CD14-positive monocyte (primary cell): ENCODE measurements at regions not wholly inside any gene's neighbourhood (a gene's known extent, or its start where the extent isn't known, plus 50 kb on each side); places are given as distances from the start of the nearest gene placed in this dataset.

Experiments used
- DNase-seq, 3 donors: peaks; one replicate each; pipeline ENCODE4 v3.0.0-alpha.2; 2011 to 2022
- H2AFZ ChIP-seq: 2 replicates; pipeline ENCODE4 v1.6.0; 2012; ENCODE audit warnings: mild to moderate bottlenecking, low read depth, low read length, inconsistent platforms; ENCODE audit not compliant: insufficient read depth, poor library complexity, severe bottlenecking
- H3K27ac ChIP-seq, 2 donors: 1 replicate in 1 of 2; 2 replicates in 1 of 2; pipeline ENCODE4 v1.5.1; 2012 to 2013; ENCODE audit warnings: low read length in 2 of 2, control low read depth in 1 of 2, inconsistent platforms in 1 of 2, low read depth in 1 of 2, mild to moderate bottlenecking in 1 of 2
- H3K27me3 ChIP-seq, 2 donors: one replicate each; pipeline versions ENCODE4 v1.6.0 to v1.6.1; 2011 to 2013; ENCODE audit warnings: low read length in 2 of 2; ENCODE audit not compliant: control insufficient read depth in 2 of 2, insufficient read depth in 2 of 2
- H3K36me3 ChIP-seq, 2 donors: replicated peaks in 1 of 2; 1 replicate in 1 of 2; 2 replicates in 1 of 2; pipeline versions ENCODE4 v1.5.1 to v1.6.1; 2012 to 2013; ENCODE audit warnings: low read length in 2 of 2, control low read depth in 1 of 2, inconsistent platforms in 1 of 2, mild to moderate bottlenecking in 1 of 2; ENCODE audit not compliant: insufficient read depth in 2 of 2, control insufficient read depth in 1 of 2
- H3K4me1 ChIP-seq, 2 donors: 1 replicate in 1 of 2; 2 replicates in 1 of 2; pipeline versions ENCODE4 v1.5.1 to v1.6.1; 2012 to 2013; ENCODE audit warnings: low read length in 2 of 2, control low read depth in 1 of 2, inconsistent platforms in 1 of 2, mild to moderate bottlenecking in 1 of 2, moderate library complexity in 1 of 2; ENCODE audit not compliant: insufficient read depth in 2 of 2, control insufficient read depth in 1 of 2
- H3K4me2 ChIP-seq: replicated peaks from 2 replicates; pipeline ENCODE3; 2012; ENCODE audit warnings: low read length, moderate library complexity, mild to moderate bottlenecking; ENCODE audit not compliant: poor library complexity, severe bottlenecking; ENCODE audit errors: extremely low read depth
- H3K4me3 ChIP-seq, 3 experiments: fragments of 200-600 bp in 1 of 3; sonication (generic) in 1 of 3; replicated peaks in 1 of 3; 1 replicate in 2 of 3; 2 replicates in 1 of 3; pipeline ENCODE4 v1.5.1; 2011 to 2013; ENCODE audit warnings: low read length in 3 of 3, mild to moderate bottlenecking in 3 of 3, control low read depth in 2 of 3, low read depth in 2 of 3, inconsistent platforms in 1 of 3, moderate library complexity in 1 of 3
- H3K79me2 ChIP-seq: 2 replicates; pipeline ENCODE4 v1.6.0; 2012; ENCODE audit warnings: mild to moderate bottlenecking, control low read depth, inconsistent platforms, low read length, moderate library complexity; ENCODE audit not compliant: insufficient read depth
- H3K9ac ChIP-seq: 2 replicates; pipeline ENCODE4 v1.6.0; 2017; ENCODE audit warnings: low read length, mild to moderate bottlenecking; ENCODE audit not compliant: insufficient read depth, poor library complexity, severe bottlenecking
- H3K9me3 ChIP-seq, 2 donors: replicated peaks in 1 of 2; 1 replicate in 1 of 2; 2 replicates in 1 of 2; pipeline versions ENCODE4 v1.5.1 to v1.6.1; 2012 to 2013; ENCODE audit warnings: low read length in 2 of 2, control low read depth in 1 of 2; ENCODE audit not compliant: control insufficient read depth in 1 of 2, insufficient read depth in 1 of 2
- H4K20me1 ChIP-seq: 2 replicates; pipeline ENCODE4 v1.6.0; 2012; ENCODE audit warnings: mild to moderate bottlenecking, low read length, control low read depth, moderate library complexity; ENCODE audit not compliant: insufficient read depth
- H3K27ac Mint-ChIP-seq, 7 donors: one replicate each; pipeline ENCODE4 v1.8.0; 2020; ENCODE audit warnings: mild to moderate bottlenecking in 7 of 7, mixed read lengths in 7 of 7, moderate library complexity in 6 of 7, inconsistent platforms in 2 of 7
- H3K27me3 Mint-ChIP-seq, 3 donors: one replicate each; pipeline ENCODE4 v1.8.0; 2021 to 2022; ENCODE audit warnings: low read depth in 3 of 3, mild to moderate bottlenecking in 3 of 3, mixed read lengths in 3 of 3, moderate library complexity in 3 of 3, inconsistent platforms in 1 of 3
- H3K36me3 Mint-ChIP-seq, 2 donors: one replicate each; pipeline ENCODE4 v1.8.0; 2020; ENCODE audit warnings: mixed read lengths in 2 of 2, inconsistent platforms in 1 of 2, mild to moderate bottlenecking in 1 of 2
- H3K4me1 Mint-ChIP-seq: one replicate; pipeline ENCODE4 v1.8.0; 2020; ENCODE audit warnings: mild to moderate bottlenecking, mixed read lengths
- H3K4me3 Mint-ChIP-seq, 2 donors: one replicate each; pipeline ENCODE4 v1.8.0; 2020; ENCODE audit warnings: mild to moderate bottlenecking in 2 of 2, mixed read lengths in 2 of 2, moderate library complexity in 1 of 2
- H3K9me3 Mint-ChIP-seq, 7 donors: one replicate each; pipeline ENCODE4 v1.8.0; 2020 to 2022; ENCODE audit warnings: mixed read lengths in 7 of 7, mild to moderate bottlenecking in 6 of 7, moderate library complexity in 6 of 7, inconsistent platforms in 2 of 7
- CTCF ChIP-seq: fragments of 200-600 bp; IDR thresholded peaks from one replicate; pipeline ENCODE4 v1.8.0; 2022; ENCODE audit warnings: antibody characterized with exemption, mild to moderate bottlenecking
- WGBS: methylation state at CpG from one replicate; pipeline ENCODE4 v1.1.5; 2013; ENCODE audit warnings: missing lambda C conversion rate; ENCODE audit not compliant: insufficient coverage; 5-methylcytosine and 5-hydroxymethylcytosine counted together
- intact Hi-C, 2 donors: fragments of 100-400 bp; cut with micrococcal nuclease; formaldehyde crosslinking; loops; one replicate each; pipeline versions ENCODE4 v1.15.0 to v1.15.1; 2023

- Mint-ChIP-seq H3K9me3 (peaks cover 0 to 3% (median 0%) of the 10 kb centered on the region in 7 donors), H3K4me3 (no peak overlapping the region), H3K4me1 (no peaks in the 10 kb centered on the region), H3K27me3 (no peaks in the 10 kb centered on the region), H3K27ac (no peak overlapping the region), H3K36me3 (no peaks in the 10 kb centered on the region)
- Histone ChIP-seq H3K4me3 (no peak overlapping the region), H3K27me3 (no peaks in the 10 kb centered on the region), H3K36me3 (no peaks in the 10 kb centered on the region), H3K4me2 (no peak overlapping the region), H3K9ac (no peak overlapping the region), H3K79me2 (no peaks in the 10 kb centered on the region), H2AFZ (no peak overlapping the region), H4K20me1 (no peaks in the 10 kb centered on the region), H3K4me1 (no peaks in the 10 kb centered on the region), H3K9me3 (no peaks in the 10 kb centered on the region), H3K27ac (no peak overlapping the region)
- intact Hi-C loops = no loop called here
- no CpG with 5 or more reads among the region's 1 CpG for WGBS
- DNase-seq = no peak
- TF ChIP-seq CTCF = no peak
Measured at GRCh38 chr5:105218018-105218417, 1655.4 kb upstream of the NUDT12 start.

- intact Hi-C loops = no loop called here
- Histone ChIP-seq H3K4me2 (no peak overlapping the region), H3K79me2 (no peaks in the 10 kb centered on the region), H3K9ac (no peak overlapping the region), H3K4me3 (no peak overlapping the region), H3K4me1 (no peaks in the 10 kb centered on the region), H2AFZ (no peak overlapping the region), H3K36me3 (no peaks in the 10 kb centered on the region), H3K9me3 (peaks cover 0 to 4% of the 10 kb centered on the region in 2 donors), H4K20me1 (no peaks in the 10 kb centered on the region), H3K27ac (no peak overlapping the region), H3K27me3 (no peaks in the 10 kb centered on the region)
- Mint-ChIP-seq H3K9me3 (peaks cover 0 to 5% (median 0%) of the 10 kb centered on the region in 7 donors), H3K27me3 (no peaks in the 10 kb centered on the region), H3K27ac (no peak overlapping the region), H3K4me3 (no peak overlapping the region), H3K36me3 (no peaks in the 10 kb centered on the region), H3K4me1 (no peaks in the 10 kb centered on the region)
- no peak for DNase-seq
- TF ChIP-seq CTCF = no peak
Measured at GRCh38 chr5:105213078-105213477, 1650.5 kb upstream of the NUDT12 start.
